Kidney capillary endothelial cell (primary cell): ENCODE measurements at regions not wholly inside any gene's neighbourhood (a gene's known extent, or its start where the extent isn't known, plus 50 kb on each side); places are given as distances from the start of the nearest gene placed in this dataset.
"Not testable (repeated sequence)": the region's sequence is repeated elsewhere in the genome, so short reads cannot be mapped to it uniquely, and the experiment has no call there.

Experiments used
- DNase-seq: peaks from one replicate; pipeline ENCODE4 v3.0.0-alpha.2; 2018; ENCODE audit warnings: low spot score

DNA sequence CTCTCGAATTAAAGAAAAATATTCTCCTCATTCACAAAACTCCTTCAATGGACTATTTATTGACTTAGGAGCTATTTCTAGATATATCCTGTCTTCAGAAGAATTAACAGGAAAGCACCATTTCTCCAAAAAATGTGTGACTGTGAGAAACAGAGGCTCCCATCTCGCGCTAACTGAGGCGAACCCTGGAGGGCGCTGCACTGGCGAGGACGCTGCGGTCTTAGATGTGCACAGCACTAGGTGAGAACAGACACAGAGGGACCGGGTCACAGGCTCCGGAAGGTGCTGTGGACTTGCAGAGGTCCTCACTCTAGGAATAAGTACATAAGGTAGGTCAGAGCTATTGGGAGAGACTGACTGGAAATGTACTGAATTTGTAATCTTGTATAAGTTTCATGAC, 229.7 kb upstream of the SLC35G4 start:
- no peak for DNase-seq

DNA sequence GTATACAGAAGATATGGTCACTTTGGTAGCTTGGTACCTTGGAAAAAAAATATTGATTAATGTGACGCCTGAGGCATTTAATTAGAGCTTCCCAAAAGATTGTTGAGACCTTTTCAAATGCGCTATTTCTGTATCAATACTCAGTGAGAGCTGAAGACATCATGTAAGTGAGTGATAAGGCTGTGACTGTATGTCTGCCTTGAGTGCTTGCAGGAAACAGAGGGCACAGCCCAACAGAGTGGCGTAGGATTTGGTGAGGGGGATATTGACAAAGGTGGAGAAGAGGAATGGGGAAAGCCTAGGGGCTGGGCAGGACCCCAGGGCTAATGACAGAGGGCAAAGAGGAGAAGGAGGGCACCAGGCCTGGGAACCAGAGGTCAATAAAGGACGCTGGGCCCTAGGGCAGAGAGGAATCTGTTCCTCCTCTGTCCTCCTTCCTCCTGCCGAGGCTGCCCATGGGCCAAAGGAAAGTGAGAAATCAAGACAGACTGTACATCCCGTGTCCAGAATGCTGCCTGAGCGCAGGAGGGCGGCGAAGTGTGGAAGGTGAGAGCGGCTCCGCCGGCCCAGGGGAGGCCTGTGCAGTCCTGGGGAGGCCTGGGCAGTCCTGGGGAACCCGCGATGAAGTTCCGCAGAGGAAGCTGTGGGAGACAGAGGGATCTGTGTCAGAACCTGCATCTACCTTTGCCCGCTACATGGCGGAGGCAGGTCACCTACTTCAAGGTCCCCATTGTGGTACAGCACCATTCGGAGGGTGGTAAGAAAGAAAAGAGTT, 228.6 kb upstream of the PIEZO2 start:
- no peak for DNase-seq

DNA sequence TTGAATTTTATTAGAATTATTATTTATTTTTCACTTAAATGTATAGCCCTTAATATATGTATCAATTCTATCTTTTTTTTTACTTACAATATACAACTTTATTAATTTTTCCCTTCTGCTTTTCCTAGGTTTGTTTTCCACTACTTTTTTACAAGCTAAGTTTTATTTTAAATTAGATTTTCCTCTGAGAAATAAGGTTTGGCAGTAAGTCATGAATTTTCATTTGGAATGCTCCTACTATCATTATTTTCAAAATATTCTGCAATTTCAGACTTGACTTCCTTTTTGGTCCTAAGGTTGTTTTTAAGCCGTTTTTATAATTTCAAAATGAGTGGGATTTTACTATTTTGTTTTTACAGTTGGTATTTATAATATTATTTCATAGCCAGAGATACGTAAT, 222.8 kb upstream of the PIEZO2 start:
- DNase-seq, result no peak

DNA sequence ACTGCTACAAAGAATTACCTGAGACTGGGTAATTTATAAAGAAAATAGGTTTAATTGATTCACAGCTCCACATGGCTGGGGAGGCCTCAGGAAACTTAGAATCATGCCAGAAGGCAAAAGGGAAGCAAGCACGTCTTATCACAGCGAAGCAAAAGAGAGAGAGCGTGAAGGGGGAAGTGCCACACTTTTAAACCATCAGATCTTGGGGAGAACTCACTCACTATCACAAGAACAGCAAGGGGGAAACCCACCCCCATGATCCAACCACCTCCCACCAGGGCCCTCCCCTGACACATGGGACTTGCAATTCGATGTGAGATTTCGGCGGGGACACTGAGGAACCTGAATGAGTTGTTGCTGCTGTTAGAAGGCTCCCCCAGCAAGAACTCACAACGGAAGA, 220.2 kb upstream of the PIEZO2 start:
- no peak for DNase-seq

DNA sequence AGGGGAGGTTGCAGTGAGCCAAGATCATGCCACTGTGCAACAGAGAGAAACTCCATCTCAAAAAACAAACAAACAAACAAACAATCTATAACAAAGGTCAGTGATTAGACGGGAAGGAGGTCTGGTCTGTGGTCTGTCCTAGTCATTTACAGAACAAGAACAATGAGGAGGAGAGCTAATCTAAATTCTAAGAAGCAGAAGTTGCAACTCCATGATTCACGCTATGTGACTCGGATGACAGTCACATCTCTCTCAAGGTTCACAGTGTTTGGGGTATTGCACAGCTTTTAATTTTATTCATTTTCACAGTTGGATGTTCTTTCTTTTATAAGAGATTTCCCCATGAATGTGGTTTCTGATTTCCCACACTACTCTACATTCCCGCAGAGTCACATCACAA, 218.7 kb upstream of the PIEZO2 start:
- peak; percentile 3 for DNase-seq

DNA sequence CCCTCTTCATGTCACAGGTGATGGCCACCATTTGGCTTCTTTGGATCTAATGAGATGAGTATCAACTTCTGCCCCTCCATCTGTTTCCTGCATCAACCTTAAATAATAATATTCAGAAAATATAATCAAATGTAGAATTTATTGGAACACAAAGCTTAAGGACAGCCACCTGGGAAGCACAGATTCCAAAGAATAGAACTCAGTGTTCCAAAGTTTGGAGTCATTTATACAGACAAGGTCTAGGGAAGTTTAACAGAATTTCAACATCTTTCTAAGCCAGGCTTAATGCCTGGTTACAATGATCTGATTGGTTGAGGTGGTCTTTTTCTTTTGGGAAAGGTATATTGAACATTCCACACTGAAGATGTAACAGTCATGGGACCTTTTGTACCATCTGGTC, 218.0 kb upstream of the PIEZO2 start:
- no peak for DNase-seq

DNA sequence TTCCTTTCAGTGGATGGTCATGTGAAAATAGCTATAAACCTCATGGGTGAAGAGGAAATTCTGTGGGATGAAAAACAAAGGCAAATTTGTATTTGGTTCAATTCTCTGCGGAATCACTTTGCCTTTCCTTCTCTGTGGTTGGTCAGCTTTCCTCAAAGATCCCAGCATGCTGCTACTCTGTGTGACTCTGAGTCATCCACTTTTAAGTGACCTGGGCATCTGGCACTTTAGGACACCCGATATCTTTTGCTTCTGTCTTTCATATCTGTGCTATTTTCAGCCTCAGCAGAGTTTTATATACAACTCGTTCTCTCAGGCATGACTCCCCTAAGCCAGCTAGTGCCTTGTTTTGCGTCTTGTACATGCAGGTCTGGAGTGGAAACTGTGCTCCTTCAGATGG, 217.0 kb upstream of the PIEZO2 start:
- DNase-seq, result no peak

DNA sequence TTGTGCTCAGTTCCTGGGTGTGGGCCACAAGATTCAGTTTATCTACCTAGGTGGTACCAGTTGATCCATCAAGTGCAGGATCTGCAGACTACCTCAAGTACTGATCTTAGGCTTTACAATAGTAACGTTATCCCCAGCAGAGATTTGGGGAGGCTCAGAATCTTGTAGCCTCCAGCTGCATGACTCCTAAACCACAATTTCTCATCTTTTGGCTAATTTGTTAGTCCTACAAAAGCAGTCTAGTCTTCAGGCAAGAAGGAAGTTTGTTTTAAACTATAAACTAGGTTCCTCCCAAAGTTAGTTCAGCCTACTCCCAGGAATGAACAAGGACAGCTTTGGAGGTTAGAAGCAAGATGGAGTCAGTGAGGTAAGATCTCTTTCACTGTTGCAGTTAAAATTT, 213.5 kb upstream of the PIEZO2 start:
- no peak for DNase-seq

DNA sequence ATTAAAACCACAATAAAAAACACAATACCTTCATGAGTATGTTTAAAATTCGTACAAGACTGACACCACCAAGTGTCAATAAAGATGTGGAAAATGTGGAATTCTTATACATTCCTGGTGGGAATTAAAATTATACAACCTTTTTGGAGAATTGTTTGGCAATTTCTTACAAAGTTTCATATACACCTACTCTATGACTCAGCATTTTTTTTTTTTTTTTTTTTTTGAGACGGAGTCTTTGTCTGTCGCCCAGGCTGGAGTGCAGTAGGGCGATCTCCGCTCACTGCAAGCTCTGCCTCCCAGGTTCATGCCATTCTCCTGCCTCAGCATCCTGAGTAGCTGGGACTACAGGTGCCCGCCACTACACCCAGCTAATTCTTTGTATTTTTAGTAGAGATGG, 212.5 kb upstream of the PIEZO2 start:
- not testable (repeated sequence) for DNase-seq

DNA sequence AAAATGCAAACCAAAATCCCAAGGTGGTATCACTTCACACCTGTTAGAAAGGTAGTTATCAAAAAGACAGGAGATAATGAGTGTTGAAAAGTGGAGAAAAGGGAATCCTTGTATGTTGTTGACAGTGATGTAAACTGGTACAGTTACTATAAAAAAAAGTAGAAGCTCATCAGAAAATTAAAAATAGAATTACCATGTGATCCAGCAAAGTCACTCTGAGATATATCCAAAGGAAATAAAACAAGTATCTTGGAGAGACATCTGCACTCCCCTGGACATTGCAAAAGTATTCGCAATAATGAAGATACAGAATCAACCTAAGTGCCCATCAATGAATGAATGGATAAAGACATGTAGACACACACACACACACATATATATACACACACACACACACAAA, 208.3 kb upstream of the PIEZO2 start:
- no peak for DNase-seq

DNA sequence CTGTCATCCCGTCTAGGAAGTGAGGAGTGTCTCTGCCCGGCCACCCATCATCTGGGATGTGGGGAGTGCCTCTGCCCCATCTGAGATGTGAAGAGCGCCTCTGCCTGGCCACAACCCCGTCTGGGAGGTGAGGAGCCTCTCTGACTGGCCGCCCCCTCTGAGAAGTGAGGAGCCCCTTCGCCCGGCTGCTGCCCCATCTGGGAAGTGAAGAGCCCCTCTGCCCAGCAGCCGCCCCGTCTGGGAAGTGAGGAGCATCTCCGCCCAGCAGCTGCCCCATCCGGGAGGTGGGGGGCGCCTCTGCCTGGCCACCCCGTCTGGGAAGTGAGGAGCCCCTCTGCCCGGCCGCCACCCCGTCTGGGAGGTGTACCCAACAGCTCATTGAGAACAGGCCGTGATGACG, 195.2 kb upstream of the PIEZO2 start:
- not testable (repeated sequence) for DNase-seq

DNA sequence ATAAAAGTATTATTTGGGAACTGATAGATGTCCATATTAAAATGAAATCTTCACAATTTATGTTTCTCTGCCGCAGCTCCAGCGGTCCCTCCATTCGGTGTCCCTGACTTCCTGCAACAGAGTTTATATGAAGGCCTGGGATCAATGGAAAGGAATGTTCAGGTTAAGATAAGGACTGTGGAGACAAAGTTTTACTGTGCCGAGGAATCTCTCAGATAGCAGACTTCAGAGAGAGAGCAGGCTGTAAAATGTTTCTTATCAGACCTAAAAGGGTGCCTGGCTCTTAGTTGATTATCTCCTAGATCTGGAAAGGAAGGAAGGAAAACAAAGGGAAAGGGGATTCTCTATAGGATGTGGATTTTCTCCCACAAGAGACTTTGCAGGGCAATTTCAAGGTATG, 193.7 kb upstream of the PIEZO2 start:
- no peak for DNase-seq

DNA sequence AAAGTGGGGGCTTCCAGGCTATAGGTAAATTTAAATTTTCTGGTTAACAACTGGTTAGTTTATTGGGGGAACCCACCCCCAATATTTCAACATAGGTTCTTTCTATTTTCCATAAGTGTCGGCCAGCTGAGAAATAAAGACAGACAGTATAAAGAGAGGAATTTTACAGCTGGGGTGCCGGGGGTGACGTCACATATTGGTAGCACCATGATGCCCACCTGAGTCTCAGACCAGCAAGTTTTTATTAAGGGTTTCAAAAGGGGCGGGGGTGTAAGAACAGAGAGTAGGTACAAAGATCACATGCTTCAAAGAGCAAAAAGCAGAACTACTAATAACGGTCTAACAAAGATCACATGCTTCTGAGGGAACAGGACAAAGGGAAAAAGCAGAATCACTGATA, 192.7 kb upstream of the PIEZO2 start:
- not testable (repeated sequence) for DNase-seq

DNA sequence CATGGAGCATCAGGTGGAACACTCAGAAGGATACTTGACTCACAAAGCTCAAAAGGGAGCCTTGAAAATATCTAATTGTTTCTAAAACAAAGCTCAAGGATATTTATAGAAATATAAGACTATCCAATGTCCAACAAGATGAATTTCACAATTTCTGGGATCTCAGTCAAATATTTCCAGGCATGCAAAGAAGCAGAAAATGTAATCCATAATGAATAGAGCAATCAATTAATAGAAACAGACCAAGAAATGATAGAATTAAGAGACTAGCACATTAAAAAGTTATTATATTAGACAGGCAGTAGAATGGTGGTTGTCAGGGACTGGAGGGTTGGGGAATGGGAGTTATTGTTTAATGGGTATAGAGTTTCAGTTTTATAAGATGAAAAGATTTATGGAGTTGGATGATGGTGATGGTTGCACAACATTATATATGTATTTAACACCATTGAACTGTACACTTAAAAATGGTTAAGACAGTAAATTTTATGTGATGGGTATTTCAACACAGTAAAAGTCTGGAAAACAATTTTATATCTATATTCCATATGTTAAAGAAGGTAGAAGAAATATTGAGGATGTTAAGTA, 189.9 kb upstream of the PIEZO2 start:
- no peak for DNase-seq

DNA sequence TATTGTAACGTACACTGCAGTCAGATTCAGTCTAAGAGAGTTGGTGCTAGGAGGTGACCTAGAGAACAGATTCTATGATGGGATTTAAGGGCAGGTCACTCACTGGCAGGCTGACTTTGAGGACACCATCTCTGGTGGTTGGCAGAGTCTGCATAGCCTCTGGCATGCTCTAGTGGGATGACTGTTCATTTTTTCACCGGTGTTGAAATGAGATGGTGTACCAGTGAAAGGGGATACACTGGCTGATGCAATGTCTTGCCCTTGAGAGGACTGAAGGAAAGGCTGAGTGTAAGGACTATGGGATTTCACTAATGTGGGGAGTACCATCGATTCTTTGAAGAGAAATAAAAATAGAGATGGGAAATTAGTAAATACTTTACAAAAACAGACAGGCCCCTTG, 186.9 kb upstream of the PIEZO2 start:
- no peak for DNase-seq

DNA sequence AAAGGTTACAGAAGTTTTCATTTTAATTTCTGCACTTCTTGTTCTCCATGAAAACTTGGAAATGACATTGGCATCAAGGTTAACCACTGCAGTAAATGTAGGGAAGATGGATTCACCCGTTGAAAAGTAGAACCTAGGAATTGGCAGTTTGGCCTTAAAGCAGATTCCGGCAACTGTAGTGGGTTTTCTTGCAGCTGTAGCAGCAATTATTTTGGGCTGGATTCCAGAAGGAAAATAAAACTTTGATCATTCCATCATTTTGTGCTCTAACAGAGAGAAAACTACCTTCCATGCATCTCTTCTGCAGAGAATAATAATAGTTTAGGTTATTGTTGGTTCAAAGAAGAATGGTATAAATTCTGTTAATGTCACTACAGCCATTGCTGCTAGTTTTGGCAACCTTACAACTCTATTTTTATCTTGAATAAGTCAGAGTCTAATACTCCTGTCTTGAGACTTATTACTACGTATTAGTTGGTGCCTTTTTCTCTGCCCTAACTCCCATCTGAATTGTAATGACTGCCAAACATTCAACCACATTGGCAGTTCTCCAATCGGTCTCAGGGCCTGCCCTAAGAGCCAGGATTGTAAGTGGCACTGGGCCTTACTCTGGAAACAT, 178.1 kb upstream of the PIEZO2 start:
- no peak for DNase-seq

DNA sequence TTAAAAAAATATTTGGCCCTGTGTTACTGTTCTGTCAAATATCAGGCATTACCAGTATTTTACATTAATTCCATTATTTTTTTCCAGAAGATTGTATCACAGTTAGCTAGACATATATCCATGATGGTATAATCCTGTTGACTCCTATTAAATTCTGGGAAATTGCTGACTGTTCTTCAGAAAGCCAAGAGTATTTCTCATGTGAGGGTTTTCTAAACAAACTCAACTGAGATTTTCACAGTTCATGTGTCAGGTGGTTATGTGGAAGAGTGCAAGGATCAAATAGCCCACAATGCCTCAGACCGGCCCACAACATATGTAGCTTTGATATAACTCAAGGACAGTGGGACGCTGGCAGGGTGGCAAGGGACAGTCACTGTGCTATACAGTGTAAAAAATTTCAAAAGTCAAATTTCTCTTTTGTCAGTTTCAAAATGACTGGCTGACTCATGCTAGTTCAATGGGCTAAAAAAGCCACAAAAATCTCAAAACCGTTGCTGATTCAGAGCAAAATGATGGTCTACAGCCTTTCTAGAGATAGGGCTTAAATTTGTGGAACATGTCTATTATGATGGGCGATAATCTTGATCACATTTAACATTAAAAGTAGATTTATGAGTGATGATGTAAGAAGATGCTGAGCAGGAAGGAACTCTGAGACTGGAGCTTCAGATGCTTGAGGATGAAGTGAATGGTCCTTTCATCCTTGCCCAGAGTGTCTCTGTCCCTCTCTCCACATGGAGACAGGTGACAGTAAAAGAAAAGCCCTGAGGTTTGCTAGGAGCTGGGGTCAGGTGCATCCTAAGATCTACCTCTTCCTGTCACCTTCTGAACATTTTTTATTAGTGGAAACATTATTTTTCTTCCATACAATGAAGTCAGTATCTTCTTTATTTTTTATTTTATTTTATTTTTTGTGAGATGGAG, 175.8 kb upstream of the PIEZO2 start:
- DNase-seq, result no peak

DNA sequence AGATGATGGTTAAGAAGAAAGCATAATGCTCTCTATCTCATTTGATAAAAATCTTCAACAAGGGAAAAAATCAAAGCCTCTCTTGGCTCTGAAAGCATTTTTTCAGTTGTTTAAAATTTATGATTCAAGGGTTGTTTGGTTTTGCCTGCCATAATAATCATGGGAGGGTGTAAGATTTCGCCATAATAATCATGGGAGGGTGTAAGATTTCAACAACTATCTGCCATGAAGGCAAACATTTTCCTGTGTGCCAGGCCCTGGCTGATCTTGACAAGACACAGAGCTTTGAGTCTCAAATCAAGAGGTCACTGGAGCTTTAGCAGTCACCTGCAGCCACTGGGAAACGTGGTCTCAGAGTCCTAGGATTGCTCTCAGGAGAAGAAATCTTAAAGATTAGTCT, 175.1 kb upstream of the PIEZO2 start:
- no peak for DNase-seq

DNA sequence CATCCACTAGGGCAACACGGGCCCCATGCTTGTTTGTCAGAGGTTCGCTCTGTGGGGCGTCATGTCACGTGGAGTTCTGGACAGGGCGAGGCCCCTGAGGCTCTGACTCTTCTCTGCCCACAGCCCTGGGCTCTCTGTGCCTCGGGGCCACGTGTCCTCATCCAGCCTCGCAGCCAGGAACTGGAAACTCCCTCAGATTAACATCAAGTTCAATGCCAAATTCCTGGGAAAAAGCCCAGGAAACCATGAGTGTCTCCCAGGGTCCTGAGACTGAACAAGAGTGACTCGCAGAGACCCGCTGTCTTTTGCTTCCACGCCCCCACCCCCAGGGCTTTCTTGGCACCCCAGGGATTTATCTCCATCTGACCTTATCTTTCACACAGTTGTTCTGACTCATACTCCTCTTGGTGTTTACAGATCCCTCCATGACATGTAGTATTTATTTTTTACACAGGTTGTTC, 174.0 kb upstream of the PIEZO2 start:
- no peak for DNase-seq

DNA sequence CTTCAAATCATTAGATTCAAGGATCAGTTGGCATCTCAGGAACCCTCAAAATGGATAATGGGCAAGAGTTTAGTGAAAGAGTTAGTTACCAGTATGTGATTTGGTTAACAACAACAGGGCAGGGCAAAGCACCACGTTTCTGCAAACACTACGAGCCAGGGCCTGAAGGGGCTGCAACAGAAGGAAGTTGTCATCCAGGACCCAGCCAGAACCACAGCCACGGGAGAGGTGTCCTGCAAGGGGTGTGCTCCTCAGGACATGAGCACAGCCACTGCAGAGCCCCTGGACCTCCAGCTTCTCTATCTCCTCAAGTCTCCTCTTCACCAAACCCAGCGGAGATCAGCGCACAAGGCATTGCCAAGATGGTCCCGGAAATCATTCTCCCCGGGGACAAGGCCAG, 173.3 kb upstream of the PIEZO2 start:
- DNase-seq, result no peak

DNA sequence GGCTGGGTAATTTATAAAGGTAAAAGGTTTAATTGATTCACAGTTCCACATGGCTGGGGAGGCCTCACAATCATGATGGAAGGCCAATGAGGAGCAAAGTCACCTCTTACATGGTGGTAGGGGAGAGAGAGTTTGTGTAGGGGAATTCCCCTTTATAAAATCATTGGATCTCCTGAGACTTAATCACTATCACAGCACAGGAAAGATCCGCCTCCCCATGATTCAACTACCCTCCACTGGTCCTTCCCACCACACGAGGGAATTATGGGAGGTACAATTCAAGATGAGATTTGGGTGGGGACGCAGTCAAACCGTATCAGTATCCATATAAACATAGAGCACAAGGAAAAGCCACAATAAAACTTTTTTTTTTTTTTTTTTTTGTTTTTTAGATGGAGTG, 172.6 kb upstream of the PIEZO2 start:
- no peak for DNase-seq

DNA sequence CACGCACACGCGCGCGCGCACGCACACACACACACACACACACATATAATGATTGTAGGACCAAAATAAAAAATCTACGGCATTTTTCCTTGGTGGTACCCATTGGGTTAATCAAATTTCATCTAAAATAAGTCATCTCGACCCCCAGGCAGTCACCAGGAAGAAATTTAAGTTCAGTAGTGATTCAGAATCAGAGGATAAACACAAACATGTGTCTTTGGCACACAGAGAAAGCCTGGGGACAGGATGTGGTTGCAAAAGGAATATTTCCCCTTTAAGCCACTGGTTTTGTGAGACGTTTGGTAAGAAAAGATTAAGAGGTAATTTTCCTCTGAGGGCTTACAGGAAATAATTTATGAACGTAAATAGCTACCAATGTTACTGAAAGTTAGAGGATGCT, 171.6 kb upstream of the PIEZO2 start:
- no peak for DNase-seq

DNA sequence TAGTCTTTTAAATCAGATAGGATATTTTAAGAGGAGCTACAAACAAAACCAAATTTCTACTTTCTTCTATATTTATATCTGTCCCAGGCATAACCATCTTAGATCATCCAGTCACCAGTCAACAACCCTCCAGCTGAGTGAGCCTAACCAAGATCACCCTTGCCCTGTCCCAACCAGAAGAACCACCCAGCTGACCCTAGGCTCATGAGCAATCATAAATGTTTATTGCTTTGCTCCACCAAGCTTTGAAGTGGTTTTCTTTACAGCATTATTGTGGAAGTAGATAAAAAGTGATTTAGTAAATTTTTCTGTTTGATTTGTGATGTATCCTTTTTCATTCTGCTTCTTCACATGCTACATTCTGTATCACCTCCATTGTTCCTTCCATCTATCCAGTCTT, 167.2 kb upstream of the PIEZO2 start:
- no peak for DNase-seq
